GM21786 (cell line): ENCODE measurements at regions not wholly inside any gene's neighbourhood (a gene's known extent, or its start where the extent isn't known, plus 50 kb on each side); places are given as distances from the start of the nearest gene placed in this dataset.
"Not testable (repeated sequence)": the region's sequence is repeated elsewhere in the genome, so short reads cannot be mapped to it uniquely, and the experiment has no call there.

Experiments
- ATAC-seq: cut with Tn5 transposase; IDR thresholded peaks from one replicate; pipeline ENCODE4 v1.9.1; 2021; ENCODE audit not compliant: unreplicated experiment

GRCh38 chr6:84975316-84975715, 210.9 kb upstream of the TBX18 start:
- no peak for ATAC-seq

- ATAC-seq: no peak
Measured at GRCh38 chr6:84973606-84974005, 209.2 kb upstream of the TBX18 start.

GRCh38 chr6:84967965-84968364, 203.6 kb upstream of the TBX18 start:
- ATAC-seq: no peak

- ATAC-seq: no peak
Measured at GRCh38 chr6:84967389-84967788, 203.0 kb upstream of the TBX18 start.

GRCh38 chr6:84953111-84953755, 188.8 kb upstream of the TBX18 start:
- ATAC-seq: no peak

GRCh38 chr6:84944926-84945325, 180.5 kb upstream of the TBX18 start:
- not testable (repeated sequence) for ATAC-seq

GRCh38 chr6:84943905-84944304, 179.5 kb upstream of the TBX18 start:
- no peak for ATAC-seq

- not testable (repeated sequence) for ATAC-seq
Measured at GRCh38 chr6:84941609-84942008, 177.2 kb upstream of the TBX18 start.

- no peak for ATAC-seq
Measured at GRCh38 chr6:84929212-84929611, 164.8 kb upstream of the TBX18 start.

- no peak for ATAC-seq
Measured at GRCh38 chr6:84927551-84927950, 163.2 kb upstream of the TBX18 start.

GRCh38 chr6:84926189-84927155, 162.1 kb upstream of the TBX18 start:
- ATAC-seq: no peak

- no peak for ATAC-seq
Measured at GRCh38 chr6:84921891-84922290, 157.5 kb upstream of the TBX18 start.

- ATAC-seq: no peak
Measured at GRCh38 chr6:84920021-84920420, 155.6 kb upstream of the TBX18 start.

GRCh38 chr6:84916704-84917103, 152.3 kb upstream of the TBX18 start:
- ATAC-seq: no peak

- ATAC-seq: no peak
Measured at GRCh38 chr6:84912472-84913322, 148.3 kb upstream of the TBX18 start.

GRCh38 chr6:84910906-84911607, 146.7 kb upstream of the TBX18 start:
- ATAC-seq: no peak

GRCh38 chr6:84908304-84908904, 144.0 kb upstream of the TBX18 start:
- no peak for ATAC-seq

GRCh38 chr6:84906514-84906913, 142.1 kb upstream of the TBX18 start:
- no peak for ATAC-seq

- no peak for ATAC-seq
Measured at GRCh38 chr6:84905823-84906222, 141.4 kb upstream of the TBX18 start.

- no peak for ATAC-seq
Measured at GRCh38 chr6:84902354-84902928, 138.0 kb upstream of the TBX18 start.
